B cell (primary cell): ENCODE measurements at regions not wholly inside any gene's neighbourhood (a gene's known extent, or its start where the extent isn't known, plus 50 kb on each side); places are given as distances from the start of the nearest gene placed in this dataset.

Source experiments
- ATAC-seq: fragments of 200-7000 bp; cut with Tn5 transposase; one replicate; pipeline ENCODE4 v1.10.0; 2021; ENCODE audit warnings: low read depth, mild to moderate bottlenecking, moderate number of reproducible peaks, moderate library complexity
- CTCF ChIA-PET: fragments of 350-600 bp; sonication (Branson Sonifier 250); formaldehyde crosslinking; loops from one replicate; lab custom pipeline; 2021; ENCODE audit warnings: antibody characterized with exemption, inconsistent platforms; lab: Charles Lee
- POLR2A ChIA-PET: fragments of 350-600 bp; sonication (Branson Sonifier 250); formaldehyde crosslinking; loops from one replicate; lab custom pipeline; 2021; ENCODE audit warnings: antibody characterized with exemption; lab: Charles Lee
- DNase-seq: peaks from one replicate; pipeline ENCODE4 v3.0.0; 2013
- H2AFZ ChIP-seq: 2 replicates; pipeline ENCODE4 v1.6.1; 2012; ENCODE audit warnings: mild to moderate bottlenecking, low read depth, low read length; ENCODE audit not compliant: insufficient read depth, poor library complexity, severe bottlenecking
- H3K27ac ChIP-seq, 2 donors: 1 replicate in 1 of 2; 2 replicates in 1 of 2; pipeline ENCODE4 v1.5.1; 2012 to 2013; ENCODE audit warnings: low read length in 2 of 2, mild to moderate bottlenecking in 2 of 2, moderate library complexity in 1 of 2
- H3K27me3 ChIP-seq, 4 experiments: fragments of 200-600 bp in 1 of 4; sonication (generic) in 1 of 4; replicated peaks in 1 of 4; 1 replicate in 2 of 4; 2 replicates in 2 of 4; pipeline versions ENCODE4 v1.6.1 to v1.7.0; 2013 to 2016; ENCODE audit warnings: low read length in 3 of 4, mild to moderate bottlenecking in 2 of 4, mixed read lengths in 1 of 4, moderate library complexity in 1 of 4; ENCODE audit not compliant: insufficient read depth in 4 of 4, control insufficient read depth in 3 of 4; ENCODE audit errors: control extremely low read depth in 1 of 4
- H3K36me3 ChIP-seq, 2 experiments: replicated peaks in 1 of 2; 1 replicate in 1 of 2; 2 replicates in 1 of 2; pipeline versions ENCODE4 v1.6.1 to v1.7.1; 2013; ENCODE audit warnings: low read length in 1 of 2; ENCODE audit not compliant: insufficient read depth in 2 of 2, control insufficient read depth in 1 of 2; ENCODE audit errors: control extremely low read depth in 1 of 2, extremely low read depth in 1 of 2
- H3K4me1 ChIP-seq, 2 donors: fragments of 200-600 bp in 1 of 2; sonication (generic) in 1 of 2; 1 replicate in 1 of 2; 2 replicates in 1 of 2; pipeline versions ENCODE4 v1.5.1 to v1.6.1; 2013 to 2017; ENCODE audit warnings: low read length in 2 of 2; ENCODE audit not compliant: control insufficient read depth in 2 of 2, insufficient read depth in 2 of 2
- H3K4me2 ChIP-seq: replicated peaks from 2 replicates; pipeline ENCODE3; 2012; ENCODE audit warnings: mild to moderate bottlenecking, low read depth, low read length; ENCODE audit not compliant: poor library complexity, severe bottlenecking
- H3K4me3 ChIP-seq, 5 experiments: fragments of 200-600 bp in 1 of 5; sonication (generic) in 1 of 5; 1 replicate in 3 of 5; 2 replicates in 2 of 5; pipeline versions ENCODE4 v1.5.1 to v1.7.0; 2011 to 2016; ENCODE audit warnings: low read length in 4 of 5, mild to moderate bottlenecking in 4 of 5, low read depth in 2 of 5, control low read depth in 1 of 5, moderate library complexity in 1 of 5; ENCODE audit not compliant: insufficient read depth in 1 of 5; ENCODE audit errors: control extremely low read depth in 1 of 5, extremely low read depth in 1 of 5
- H3K79me2 ChIP-seq: fragments of 200-600 bp; sonication (generic); one replicate; pipeline ENCODE4 v1.6.0; 2016; ENCODE audit warnings: low read length; ENCODE audit not compliant: control insufficient read depth, insufficient read depth
- H3K9ac ChIP-seq: fragments of 200-600 bp; sonication (generic); 2 replicates; pipeline ENCODE4 v1.6.1; 2017; ENCODE audit warnings: mild to moderate bottlenecking, low read length, moderate library complexity
- H3K9me3 ChIP-seq, 3 donors: one replicate each; pipeline versions ENCODE4 v1.6.1 to v1.7.1; 2013; ENCODE audit warnings: low read length in 2 of 3; ENCODE audit not compliant: control insufficient read depth in 2 of 3, insufficient read depth in 1 of 3; ENCODE audit errors: control extremely low read depth in 1 of 3
- H4K20me1 ChIP-seq: 2 replicates; pipeline ENCODE4 v1.6.0; 2012; ENCODE audit warnings: mild to moderate bottlenecking, low read length; ENCODE audit not compliant: insufficient read depth, control insufficient read depth, poor library complexity, severe bottlenecking
- H3K27ac Mint-ChIP-seq: one replicate; pipeline ENCODE4 v1.8.0; 2021; ENCODE audit warnings: mixed read lengths
- H3K27me3 Mint-ChIP-seq: one replicate; pipeline ENCODE4 v1.8.0; 2021; ENCODE audit warnings: mixed read lengths
- H3K4me1 Mint-ChIP-seq: one replicate; pipeline ENCODE4 v1.8.0; 2021; ENCODE audit warnings: mixed read lengths
- H3K4me3 Mint-ChIP-seq: one replicate; pipeline ENCODE4 v1.8.0; 2021; ENCODE audit warnings: mixed read lengths
- H3K9me3 Mint-ChIP-seq: one replicate; pipeline ENCODE4 v1.8.0; 2022; ENCODE audit warnings: mixed read lengths; ENCODE audit not compliant: insufficient read depth
- EZH2 ChIP-seq: IDR thresholded peaks from 2 replicates; pipeline ENCODE4 v1.6.1; 2012; ENCODE audit warnings: borderline replicate concordance, low read depth, mild to moderate bottlenecking, moderate library complexity, low read length; ENCODE audit not compliant: insufficient read depth, poor library complexity, severe bottlenecking
- WGBS: methylation state at CpG from one replicate; pipeline ENCODE4 v1.1.5; 2013; ENCODE audit warnings: missing lambda C conversion rate; ENCODE audit not compliant: insufficient coverage; 5-methylcytosine and 5-hydroxymethylcytosine counted together
- intact Hi-C: fragments of 100-400 bp; cut with micrococcal nuclease; formaldehyde crosslinking; loops from one replicate; pipeline ENCODE4 v1.10.0; 2022
- TF ChIP-seq, protein P1 (sequence below): fragments of 200-600 bp; IDR thresholded peaks from one replicate; pipeline ENCODE4 v1.8.0; 2022; ENCODE audit warnings: antibody characterized with exemption, mild to moderate bottlenecking

DNA sequence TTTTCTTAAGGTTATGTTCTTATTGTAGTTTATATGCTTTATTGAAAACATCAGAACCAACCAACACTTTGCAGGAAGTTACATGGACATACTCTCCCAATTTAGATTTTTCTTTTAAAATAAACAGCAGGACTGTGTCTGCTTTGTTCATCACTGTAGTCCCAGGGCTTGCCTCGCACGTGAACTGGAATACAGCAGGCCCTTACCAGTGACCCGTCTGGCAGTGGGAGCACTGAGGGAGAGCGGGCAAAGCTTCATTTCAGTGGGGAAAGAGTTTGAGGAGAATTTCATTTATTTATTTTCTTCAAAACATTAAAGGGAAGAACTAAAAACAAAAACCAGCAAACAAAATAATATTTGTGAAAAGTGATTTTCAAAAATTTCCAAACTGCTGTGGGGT, 230.8 kb downstream of the PAX1 start:
- H2AFZ ChIP-seq, result no peak overlapping the region
- no peaks in the 10 kb centered on the region for H3K27me3 ChIP-seq
- Mint-ChIP-seq H3K4me1 (no peaks in the 10 kb centered on the region), H3K27ac (no peak overlapping the region), H3K27me3 (no peaks in the 10 kb centered on the region), H3K4me3 (no peak overlapping the region), H3K9me3 (no peaks in the 10 kb centered on the region)
- ATAC-seq, result no peak
- no peak overlapping the region for H3K27ac ChIP-seq
- H3K36me3 ChIP-seq, result no peaks in the 10 kb centered on the region
- no peak overlapping the region for H3K9ac ChIP-seq
- no peaks in the 10 kb centered on the region for H3K4me1 ChIP-seq
- CTCF ChIA-PET, result no interaction called here
- WGBS, result no CpG with 5 or more reads among the region's 4 CpGs
- H3K4me3 ChIP-seq, result no peak overlapping the region
- H3K9me3 ChIP-seq, result no peaks in the 10 kb centered on the region
- intact Hi-C loops, result no loop called here
- POLR2A ChIA-PET, result no interaction called here
- TF ChIP-seq, protein P1, sequence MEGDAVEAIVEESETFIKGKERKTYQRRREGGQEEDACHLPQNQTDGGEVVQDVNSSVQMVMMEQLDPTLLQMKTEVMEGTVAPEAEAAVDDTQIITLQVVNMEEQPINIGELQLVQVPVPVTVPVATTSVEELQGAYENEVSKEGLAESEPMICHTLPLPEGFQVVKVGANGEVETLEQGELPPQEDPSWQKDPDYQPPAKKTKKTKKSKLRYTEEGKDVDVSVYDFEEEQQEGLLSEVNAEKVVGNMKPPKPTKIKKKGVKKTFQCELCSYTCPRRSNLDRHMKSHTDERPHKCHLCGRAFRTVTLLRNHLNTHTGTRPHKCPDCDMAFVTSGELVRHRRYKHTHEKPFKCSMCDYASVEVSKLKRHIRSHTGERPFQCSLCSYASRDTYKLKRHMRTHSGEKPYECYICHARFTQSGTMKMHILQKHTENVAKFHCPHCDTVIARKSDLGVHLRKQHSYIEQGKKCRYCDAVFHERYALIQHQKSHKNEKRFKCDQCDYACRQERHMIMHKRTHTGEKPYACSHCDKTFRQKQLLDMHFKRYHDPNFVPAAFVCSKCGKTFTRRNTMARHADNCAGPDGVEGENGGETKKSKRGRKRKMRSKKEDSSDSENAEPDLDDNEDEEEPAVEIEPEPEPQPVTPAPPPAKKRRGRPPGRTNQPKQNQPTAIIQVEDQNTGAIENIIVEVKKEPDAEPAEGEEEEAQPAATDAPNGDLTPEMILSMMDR, result no peak
- no peak for TF ChIP-seq EZH2
- no peaks in the 10 kb centered on the region for H3K79me2 ChIP-seq
- no peaks in the 10 kb centered on the region for H4K20me1 ChIP-seq
- H3K4me2 ChIP-seq, result no peak overlapping the region
- no peak for DNase-seq

DNA sequence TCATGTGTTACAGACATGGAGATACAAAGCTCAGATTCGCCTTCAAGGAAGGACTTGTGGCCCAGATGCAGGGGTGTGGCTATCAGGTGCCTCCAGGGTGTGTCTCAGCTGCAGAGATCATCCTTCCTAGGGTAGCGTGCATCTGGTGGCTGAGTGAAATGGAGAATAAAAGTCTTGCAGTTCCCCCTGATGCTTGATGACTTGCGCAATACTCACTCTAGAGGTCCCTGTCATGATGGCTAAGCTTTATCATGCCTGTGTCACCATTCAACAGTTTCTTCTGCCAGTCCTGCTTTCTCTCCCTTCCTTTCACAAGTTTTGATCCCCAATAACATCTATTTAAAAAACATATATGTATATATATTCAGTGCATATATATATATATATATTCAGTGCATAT, 228.1 kb downstream of the PAX1 start:
- H4K20me1 ChIP-seq, result no peaks in the 10 kb centered on the region
- ATAC-seq, result no peak
- no peak overlapping the region for H3K4me3 ChIP-seq
- POLR2A ChIA-PET, result no interaction called here
- H3K4me1 ChIP-seq, result no peaks in the 10 kb centered on the region
- no peak overlapping the region for H3K27ac Mint-ChIP-seq
- no peak overlapping the region for H2AFZ ChIP-seq
- H3K27ac ChIP-seq, result no peak overlapping the region
- no peaks in the 10 kb centered on the region for H3K36me3 ChIP-seq
- no peaks in the 10 kb centered on the region for H3K9me3 ChIP-seq
- H3K9ac ChIP-seq, result no peak overlapping the region
- CTCF ChIA-PET, result no interaction called here
- no peaks in the 10 kb centered on the region for H3K27me3 Mint-ChIP-seq
- H3K4me3 Mint-ChIP-seq, result no peak overlapping the region
- no peak for DNase-seq
- WGBS, result 100% methylated on average over 2 of the region's 3 CpGs
- TF ChIP-seq, protein P1, result no peak
- no peak for TF ChIP-seq EZH2
- H3K9me3 Mint-ChIP-seq, result no peaks in the 10 kb centered on the region
- H3K79me2 ChIP-seq, result no peaks in the 10 kb centered on the region
- H3K4me2 ChIP-seq, result no peak overlapping the region
- no peaks in the 10 kb centered on the region for H3K4me1 Mint-ChIP-seq
- no peaks in the 10 kb centered on the region for H3K27me3 ChIP-seq
- intact Hi-C loops, result no loop called here
